GM18502 (cell line): ENCODE measurements at regions not wholly inside any gene's neighbourhood (a gene's known extent, or its start where the extent isn't known, plus 50 kb on each side); places are given as distances from the start of the nearest gene placed in this dataset.
"Not testable (repeated sequence)": the region's sequence is repeated elsewhere in the genome, so short reads cannot be mapped to it uniquely, and the experiment has no call there.

Experiments used
- ATAC-seq: cut with Tn5 transposase; IDR thresholded peaks from one replicate; pipeline ENCODE4 v1.9.1; 2021; ENCODE audit warnings: mild to moderate bottlenecking; ENCODE audit not compliant: unreplicated experiment, poor library complexity

DNA sequence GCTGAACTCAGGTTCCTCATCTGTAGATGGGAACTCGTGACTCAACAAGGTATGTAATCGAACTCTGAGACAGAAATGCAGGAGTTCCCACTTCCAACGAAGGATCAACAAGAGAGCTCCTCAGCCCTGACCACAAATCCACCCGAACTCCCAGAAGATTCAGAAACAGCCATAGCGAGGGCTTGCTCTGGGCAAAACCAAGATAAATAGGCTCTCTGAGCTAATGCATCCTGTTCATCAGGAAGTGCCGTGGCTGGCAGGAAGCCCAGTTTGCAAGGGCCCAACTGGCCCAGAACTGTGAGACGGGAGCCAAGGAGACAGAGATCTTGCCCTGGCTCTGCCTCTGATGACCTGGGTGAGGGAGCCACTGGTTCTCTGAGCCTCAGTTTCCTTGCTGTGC lies 141.7 kb upstream of the PFKP start:
- ATAC-seq = no peak

DNA sequence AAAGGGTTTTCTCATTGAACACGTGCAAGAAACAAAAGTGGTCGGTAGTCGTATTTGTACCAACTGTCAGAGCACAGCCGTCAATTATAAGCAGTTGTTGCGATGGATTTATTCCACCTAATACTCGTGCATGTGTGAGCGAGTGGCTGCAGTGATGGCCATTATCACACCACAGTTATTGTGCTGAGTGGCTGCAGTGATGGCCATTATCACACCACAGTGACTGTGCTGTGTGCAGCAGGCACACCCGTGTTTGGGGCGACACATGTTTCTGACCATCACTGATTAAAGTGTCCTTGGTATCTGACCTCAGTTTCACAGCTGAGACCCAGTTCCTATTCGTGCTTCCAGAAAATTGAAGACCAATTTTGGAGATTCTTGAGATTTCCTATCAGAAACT lies 142.9 kb upstream of the PFKP start:
- no peak for ATAC-seq

DNA sequence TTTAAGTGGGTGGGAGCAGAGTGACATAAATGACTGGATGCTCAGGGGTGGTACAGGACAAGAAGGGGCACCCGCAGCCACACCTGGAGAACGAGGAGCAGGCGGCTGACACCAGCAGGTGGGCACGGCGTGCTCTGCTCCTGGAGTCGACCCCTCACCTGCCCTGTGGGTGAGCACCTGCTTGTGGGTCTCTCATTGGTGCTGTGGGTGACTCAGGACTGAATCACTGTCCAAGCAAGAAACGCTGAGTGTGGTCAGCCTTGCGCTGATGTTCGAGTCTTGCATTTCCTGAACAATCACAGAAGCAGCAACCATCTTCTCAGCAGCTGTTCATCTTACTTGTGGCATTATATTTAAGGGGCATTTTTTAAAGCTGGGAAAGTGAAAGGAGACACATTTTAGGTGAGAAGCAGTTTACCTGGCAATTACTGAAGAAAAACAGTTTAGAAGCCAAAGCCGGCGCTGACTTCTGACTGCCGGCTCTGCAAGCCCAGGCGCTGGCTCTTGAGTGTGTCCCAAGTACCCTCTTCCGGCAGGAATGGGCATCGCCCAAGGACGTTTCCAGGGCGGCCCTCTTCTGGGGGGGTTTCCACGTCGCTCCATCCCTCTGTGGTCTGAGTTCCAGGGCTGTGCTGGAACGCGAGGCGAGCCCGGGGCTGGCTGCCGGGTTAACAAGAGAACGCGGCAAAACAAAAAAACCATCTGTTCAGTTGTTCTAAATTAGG lies 145.2 kb upstream of the PFKP start:
- ATAC-seq = no peak

DNA sequence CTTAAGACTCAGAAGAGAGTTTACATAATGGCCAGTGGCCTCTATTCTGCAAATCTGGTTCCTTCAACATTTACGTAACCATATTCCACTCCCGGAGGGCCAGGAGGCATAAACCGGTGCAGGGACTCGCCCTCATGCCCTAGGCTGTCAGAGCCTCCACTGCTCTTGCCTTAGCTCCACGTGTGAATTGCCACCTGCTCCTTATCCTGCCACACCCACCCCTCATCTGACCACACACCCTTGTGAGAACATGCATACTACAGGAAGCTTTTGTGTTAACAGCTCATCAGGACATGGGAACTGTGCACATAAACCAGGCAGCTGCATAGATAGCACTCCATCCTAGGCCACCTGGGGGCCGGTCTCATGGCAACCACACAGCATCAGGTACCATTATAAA lies 146.7 kb upstream of the PFKP start:
- ATAC-seq = no peak

DNA sequence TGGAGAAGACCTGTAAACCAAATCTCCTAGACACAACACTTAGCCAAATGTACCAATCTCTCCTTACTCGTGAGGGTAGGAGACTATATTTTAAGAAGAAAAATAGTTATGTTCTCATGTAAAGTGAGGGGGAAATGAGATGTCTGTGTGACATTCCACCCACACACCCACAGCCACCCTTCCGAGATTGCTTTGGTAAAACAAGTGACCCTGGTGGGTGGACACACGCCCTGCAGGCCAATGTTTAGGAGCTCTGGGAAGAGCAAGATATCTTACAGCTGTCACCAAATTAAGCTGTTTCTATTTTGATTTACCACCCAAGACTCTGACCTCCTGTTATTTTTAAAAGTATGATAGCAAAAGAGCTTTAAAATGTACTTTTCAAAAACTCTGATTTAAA lies 147.2 kb upstream of the PFKP start:
- no peak for ATAC-seq

DNA sequence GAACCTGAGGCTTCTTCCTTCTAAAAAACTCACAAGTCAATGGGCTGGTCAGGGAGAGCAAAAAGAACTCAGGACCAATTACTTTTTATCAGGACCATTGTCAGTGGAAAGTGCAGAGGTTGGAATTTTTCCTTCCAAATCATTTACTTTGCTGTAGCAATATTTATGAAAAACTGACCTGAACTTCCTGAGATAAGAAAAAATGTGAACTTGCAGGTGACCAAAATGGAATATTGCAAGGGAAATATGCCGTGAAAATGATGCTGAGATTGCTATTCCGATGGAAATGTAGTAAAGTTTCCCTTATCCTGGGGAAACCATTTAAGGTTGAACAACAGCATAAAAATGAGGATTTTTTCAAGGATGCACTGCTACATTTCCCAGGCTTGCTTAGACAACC lies 148.3 kb upstream of the PFKP start:
- ATAC-seq = no peak

DNA sequence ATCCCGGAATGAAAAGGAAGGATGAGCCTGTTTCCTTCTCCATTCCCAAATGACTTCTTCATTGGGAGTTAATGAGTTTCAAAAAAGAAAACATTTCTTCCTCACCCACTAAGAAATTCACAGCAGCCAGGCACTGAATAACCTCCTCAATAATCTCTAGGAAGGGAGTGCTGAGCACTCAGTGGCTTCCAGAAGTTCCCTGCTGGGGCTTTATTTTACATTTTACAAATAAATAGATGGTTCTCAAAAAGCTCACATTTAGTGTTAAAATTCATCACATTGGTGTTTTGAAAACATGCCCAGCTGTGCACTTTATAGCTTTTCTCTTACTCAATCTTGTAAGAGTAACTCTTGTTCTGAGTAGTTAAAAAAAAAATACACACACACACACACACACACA lies 148.9 kb upstream of the PFKP start:
- no peak for ATAC-seq

DNA sequence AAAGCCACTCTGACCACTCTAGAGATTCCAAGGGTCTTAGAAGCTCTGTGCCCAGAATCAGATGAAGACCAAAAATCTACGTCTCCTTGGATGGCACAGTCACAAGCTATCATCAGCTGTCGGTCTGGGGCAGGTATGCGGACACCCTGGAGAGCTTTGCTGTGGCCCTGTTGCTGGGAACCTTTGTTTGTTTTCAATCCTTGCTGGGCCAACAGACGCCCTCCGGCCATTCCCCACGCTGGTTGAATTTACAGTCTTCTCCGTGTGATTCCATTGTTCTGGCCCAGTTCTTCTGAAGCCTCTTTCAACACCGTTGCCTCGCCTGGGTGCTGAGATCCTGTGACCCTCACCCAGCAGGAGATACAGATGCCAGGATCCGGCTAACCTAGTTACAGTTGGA lies 149.4 kb upstream of the PFKP start:
- no peak for ATAC-seq

DNA sequence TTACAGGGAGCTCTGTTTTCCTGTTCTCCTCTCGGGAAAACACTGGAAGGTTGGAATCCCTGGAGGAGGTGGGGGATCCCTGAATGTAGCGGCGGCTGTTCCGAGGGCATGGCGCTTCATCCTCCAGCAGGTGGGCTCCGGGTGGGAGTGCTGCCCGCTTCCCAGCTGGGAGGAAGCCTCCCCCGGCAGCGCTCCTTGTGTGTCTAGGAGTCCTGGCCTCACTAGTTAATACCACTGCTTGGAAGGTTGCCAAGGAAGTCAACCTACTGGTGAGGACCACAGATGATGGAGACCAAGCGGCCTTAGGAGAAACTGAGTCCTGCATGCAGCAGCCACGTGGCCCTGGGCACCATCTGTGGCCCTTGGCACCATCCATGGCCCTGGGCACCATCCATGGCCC lies 151.9 kb upstream of the PFKP start:
- ATAC-seq = no peak

DNA sequence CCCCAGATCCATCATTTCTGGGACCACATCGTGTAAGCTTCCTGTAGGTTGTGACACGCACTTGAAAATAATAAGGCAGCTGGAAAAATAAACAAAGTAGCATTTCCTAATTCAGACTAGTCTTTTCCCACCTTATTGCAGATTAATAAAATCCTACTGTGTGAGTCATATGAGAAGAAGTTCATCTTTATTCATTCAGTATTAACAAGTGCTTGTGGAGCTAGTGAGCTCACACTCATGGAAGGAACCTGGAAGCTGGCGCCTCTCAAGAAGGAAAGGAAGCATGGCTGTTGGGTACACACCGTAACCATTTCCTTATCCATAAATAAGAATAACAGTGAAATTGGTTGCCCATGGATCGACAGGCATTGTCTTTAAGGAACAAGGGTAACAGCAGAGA lies 152.6 kb upstream of the PFKP start:
- ATAC-seq = no peak

DNA sequence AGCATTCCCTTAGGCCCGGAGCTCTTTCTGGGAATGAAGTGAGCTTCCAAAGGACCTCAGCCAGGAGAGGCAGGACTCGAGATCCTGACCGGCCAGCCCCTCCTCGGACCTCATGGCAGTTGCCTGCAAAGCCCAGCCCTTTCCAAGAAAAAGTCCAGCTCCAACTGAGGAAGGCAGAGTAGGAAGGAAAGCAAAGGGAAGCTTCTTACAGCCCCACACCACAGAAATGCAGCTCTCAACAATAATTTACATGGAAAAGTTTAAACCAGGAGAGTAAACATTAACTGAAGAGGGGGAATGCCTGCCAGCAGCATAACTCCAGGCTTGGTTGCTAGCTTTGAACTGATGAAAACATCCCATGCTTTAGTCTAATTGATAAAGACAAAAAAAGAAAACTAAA lies 153.9 kb upstream of the PFKP start:
- ATAC-seq = no peak

DNA sequence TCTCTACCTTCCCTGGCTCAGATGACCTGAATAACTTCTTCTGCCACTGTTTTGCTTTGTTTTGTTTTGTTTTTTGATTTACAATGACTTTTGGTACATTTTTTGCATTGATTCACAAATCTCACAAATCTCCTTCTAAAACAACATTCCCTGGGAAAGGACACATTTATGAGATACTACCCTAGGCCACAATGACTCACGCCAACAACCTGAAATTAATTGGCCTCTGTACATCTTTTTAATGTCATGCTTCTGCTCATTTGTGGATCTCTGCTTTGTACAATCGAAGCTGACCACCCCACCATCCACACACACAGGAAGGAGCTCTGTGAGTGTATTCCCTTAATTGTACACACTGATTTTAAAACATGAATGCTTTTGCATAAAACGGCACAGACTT lies 156.7 kb upstream of the PFKP start:
- no peak for ATAC-seq

DNA sequence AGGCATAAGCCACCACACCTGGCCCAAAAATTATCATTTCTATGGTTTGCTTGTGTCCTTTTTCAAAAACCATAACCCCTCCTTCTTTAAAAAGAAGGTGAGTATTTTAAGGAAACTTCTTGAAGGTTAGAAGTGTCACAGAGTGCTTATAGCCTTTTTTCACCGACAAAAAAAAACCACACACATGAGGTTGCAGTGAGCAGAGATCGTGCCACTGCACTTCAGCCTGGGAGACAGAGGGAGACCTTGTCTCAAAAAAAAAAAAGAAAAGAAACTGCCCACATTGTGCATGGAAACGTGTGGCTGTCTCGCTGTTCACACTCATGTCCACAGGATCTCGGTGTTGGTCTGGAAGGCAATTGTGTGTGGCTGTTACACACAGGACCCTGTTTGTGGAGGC lies 157.4 kb upstream of the PFKP start:
- ATAC-seq = no peak

DNA sequence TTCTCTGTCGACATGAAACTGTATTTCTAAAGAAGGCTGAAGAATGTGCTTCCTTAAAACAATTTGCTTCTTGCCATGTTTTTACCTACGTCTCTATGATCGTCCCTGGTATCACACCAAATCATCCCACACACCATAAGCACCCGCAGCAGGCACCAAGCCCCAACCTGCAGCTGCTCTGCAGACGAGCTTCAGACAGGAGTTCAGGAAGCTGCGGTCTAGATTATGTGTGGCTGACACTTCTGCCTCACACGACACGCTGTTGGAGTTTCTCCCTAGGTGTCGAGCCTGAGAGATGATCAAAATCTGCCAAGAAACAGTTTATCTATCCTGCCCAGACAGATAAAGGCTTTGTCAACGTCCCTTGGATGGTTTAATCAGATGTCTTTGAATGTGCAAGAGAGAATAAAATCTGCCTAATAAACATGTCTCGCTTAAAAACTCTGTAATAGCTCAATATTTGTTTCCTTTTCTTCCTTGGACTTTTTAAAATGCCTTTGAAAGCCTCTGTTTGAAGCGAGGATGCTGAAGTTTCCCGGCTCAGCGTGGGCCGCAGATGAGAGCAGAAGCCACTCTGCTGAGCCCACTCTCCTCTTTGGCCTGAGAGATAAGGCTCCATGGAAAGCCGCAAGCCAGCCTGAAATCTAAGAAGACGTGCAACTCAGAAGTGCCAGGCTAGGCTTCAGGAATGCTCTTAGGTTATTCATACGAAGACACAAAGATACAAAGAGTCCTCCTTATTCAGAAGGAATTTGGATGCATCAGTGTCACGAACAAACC lies 158.3 kb upstream of the PFKP start:
- ATAC-seq = no peak

DNA sequence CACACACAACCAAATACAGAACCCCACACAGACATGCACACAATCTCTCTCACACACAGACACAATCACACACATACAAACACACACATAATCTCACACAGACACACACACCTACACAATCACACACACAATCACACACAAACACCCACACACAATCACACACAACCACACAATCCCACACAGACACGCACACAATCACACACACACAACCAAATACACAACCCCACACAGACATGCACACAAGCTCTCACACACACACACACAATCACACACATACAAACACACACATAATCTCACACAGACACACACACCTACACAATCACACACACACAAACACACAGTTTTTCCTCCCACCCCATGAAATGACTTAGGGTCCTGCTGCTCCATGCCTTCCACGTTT lies 160.4 kb upstream of the PFKP start:
- no peak for ATAC-seq

DNA sequence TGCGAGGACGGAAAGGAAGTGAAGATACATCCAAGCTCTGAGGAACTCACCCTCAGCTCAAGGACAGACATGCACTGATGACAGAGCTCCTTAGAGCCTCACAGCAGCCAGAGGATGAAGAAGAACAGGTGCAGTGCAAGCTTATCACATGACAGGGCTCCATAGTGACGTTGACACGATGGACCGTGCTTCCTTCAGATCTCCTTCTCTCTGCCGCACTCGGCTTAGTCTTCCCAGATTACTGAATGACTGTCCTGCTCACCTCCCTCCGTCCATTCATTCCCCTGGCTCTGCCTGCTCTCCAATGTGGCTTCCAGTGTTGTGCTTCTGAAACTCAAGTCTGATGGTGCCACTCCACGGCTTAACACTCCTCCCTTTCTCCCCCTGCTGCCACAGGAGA lies 161.5 kb upstream of the PFKP start:
- no peak for ATAC-seq

DNA sequence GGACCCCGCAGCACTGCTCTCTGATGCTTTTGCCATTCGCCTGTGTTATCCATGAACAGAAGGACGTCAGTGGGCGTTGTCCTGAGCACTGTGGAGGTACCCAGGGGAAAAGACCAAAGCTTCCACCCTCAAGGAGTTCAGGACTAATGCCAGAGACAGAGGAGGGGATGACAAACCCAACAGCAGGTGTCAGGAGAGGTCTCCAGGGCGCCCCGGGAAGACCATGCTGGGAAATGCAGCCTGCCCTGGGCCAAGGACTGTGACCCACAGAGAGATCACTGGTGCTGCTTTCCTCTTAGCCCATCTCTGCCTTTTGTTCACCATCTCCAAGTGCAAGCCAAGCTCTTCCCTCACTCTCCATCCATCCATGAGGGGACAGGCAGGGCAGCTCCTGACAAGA lies 166.8 kb upstream of the PFKP start:
- no peak for ATAC-seq

DNA sequence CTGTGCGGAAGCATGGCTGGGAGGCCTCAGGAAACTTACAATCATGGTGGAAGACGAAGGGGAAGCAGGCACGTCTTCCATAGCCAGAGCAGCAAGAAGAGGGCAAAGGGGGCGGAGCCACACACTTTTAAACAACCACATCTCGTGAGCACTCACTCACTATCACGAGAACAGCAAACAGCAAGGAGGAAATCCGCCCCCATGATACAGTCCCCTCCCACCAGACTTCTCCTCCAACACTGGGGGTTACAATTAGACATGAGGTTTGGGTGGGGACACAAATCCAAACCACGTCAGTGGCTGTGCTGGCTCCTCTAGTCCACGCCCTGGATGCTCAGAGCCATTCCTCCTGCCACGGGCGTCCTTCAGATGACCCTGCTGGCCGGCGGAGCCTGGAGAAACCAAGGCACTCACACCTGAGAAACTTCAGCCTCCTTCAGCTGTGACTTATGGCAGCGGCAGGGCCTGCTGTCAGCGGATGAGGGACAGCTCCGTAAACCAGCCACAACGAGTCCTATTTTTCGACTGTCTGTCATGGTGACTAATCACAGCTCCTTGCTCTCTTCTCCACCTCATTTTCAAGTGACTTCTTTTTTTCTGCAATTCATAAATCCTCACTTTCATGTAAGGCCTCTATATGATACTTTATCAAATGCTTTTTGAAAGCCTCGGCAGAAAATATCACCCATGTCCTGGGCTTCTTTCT lies 167.9 kb upstream of the PFKP start:
- no peak for ATAC-seq

DNA sequence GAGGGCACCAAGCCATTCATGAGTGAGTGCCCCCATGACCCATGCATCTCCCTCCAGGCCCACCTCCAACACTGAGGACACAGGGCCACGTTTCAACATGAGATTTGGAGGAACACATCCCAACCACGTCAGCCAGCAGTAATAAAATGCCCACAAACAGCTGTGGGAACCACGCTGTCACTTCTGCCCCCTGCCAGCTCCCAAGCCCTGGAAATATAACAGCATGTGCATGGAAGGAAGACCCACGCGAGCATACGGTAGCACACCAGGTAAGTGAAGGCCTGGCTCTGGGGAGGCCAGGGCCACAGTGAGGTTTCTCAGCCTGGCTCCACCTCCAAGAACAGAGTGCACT lies 168.9 kb upstream of the PFKP start:
- no peak for ATAC-seq

DNA sequence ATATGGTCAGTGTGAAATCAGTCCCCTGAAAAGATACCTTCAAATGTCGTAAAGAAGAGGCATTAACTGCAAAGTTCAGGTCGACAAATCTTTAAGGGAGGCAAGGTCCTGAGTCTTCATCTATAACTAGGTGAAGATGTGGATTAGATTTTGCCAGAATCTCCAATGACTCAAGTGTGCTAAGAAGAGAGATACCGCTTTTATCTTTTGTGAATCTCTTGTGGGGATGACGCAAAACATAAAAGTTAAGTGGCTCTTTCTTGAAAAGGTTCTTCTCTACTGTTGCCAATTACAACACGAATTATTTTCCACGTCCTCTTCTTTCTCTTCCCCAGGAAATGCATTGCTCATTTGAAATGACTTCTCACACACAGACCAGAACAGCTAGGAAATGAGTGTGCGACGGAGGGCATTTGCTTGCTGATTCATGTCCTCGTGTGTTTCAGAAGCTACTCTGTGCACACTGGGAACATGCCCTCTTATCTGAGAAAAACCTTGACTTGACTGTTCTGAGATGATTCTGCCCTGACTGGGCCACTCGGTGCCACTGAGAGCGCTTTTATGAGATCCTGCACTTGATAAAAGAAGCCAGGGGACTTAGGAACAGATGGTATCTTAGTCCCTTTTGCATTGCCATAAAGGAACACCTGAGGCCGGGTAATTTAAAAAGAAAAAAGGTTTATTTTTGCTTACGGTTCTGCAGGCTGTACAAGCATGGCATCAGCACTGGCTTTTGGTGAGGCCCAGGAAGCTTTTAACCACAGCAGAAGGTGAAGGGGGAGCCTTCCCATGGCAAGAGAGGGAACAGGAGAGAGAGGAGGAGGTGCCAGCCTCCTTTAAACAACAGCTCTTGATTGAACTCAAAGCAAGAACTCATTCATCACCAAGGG lies 169.5 kb upstream of the PFKP start:
- no peak for ATAC-seq

DNA sequence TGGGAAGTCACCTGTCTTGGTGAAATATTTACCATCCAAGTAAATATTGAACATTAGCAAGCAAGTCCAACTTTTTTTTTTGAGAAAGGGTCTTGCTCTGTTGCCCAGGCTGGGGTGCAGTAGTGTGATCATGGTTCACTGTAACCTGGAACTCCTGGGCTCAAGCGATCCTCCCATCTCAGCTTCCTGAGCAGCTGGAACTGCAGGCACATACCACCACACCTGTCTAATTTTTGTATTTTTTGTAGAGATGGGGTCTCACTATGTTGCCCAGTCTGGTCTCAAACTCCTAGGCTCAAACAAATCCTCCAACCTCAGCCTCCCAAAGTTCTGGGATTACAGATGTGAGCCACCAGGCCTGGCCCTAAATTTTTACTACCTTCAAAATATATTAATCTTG lies 171.0 kb upstream of the PFKP start:
- ATAC-seq = not testable (repeated sequence)
